Fibroblast of skin of back (primary cell): ENCODE measurements at regions not wholly inside any gene's neighbourhood (a gene's known extent, or its start where the extent isn't known, plus 50 kb on each side); places are given as distances from the start of the nearest gene placed in this dataset.
"Not testable (repeated sequence)": the region's sequence is repeated elsewhere in the genome, so short reads cannot be mapped to it uniquely, and the experiment has no call there.

Experiments used
- DNase-seq: peaks from one replicate; pipeline ENCODE4 v3.0.0-alpha.2; 2013

GRCh38 chr9:113665064-113665463 lies 201.5 kb downstream of the RGS3 start:
- no peak for DNase-seq

GRCh38 chr9:113665756-113666155 lies 202.2 kb downstream of the RGS3 start:
- no peak for DNase-seq

GRCh38 chr9:113668061-113668460 lies 204.5 kb downstream of the RGS3 start:
- peak; percentile 56 for DNase-seq

GRCh38 chr9:113669522-113670115 lies 206.1 kb downstream of the RGS3 start:
- peak; percentile 47 for DNase-seq

- peak; percentile 83 for DNase-seq
Measured at GRCh38 chr9:113673726-113674125, 202.4 kb upstream of the ZNF618 start.

GRCh38 chr9:113674436-113674835 lies 201.7 kb upstream of the ZNF618 start:
- DNase-seq: peak; percentile 62

GRCh38 chr9:113675475-113675941 lies 200.6 kb upstream of the ZNF618 start:
- DNase-seq: peak; percentile 99

GRCh38 chr9:113677057-113677456 lies 199.1 kb upstream of the ZNF618 start:
- no peak for DNase-seq

GRCh38 chr9:113677569-113677968 lies 198.5 kb upstream of the ZNF618 start:
- DNase-seq: no peak

- no peak for DNase-seq
Measured at GRCh38 chr9:113678119-113678858, 197.8 kb upstream of the ZNF618 start.

GRCh38 chr9:113678859-113679256 lies 197.3 kb upstream of the ZNF618 start:
- DNase-seq: no peak

GRCh38 chr9:113682297-113682771 lies 193.8 kb upstream of the ZNF618 start:
- peak; percentile 71 for DNase-seq

GRCh38 chr9:113685636-113686035 lies 190.5 kb upstream of the ZNF618 start:
- not testable (repeated sequence) for DNase-seq

- DNase-seq: no peak
Measured at GRCh38 chr9:113687107-113687679, 188.9 kb upstream of the ZNF618 start.

- DNase-seq: no peak
Measured at GRCh38 chr9:113687680-113688371, 188.3 kb upstream of the ZNF618 start.

GRCh38 chr9:113690055-113690740 lies 185.9 kb upstream of the ZNF618 start:
- DNase-seq: no peak

GRCh38 chr9:113692256-113692655 lies 183.9 kb upstream of the ZNF618 start:
- no peak for DNase-seq

- no peak for DNase-seq
Measured at GRCh38 chr9:113694912-113695311, 181.2 kb upstream of the ZNF618 start.

- DNase-seq: no peak
Measured at GRCh38 chr9:113695440-113695851, 180.7 kb upstream of the ZNF618 start.

- DNase-seq: peak; percentile 57
Measured at GRCh38 chr9:113695901-113696300, 180.2 kb upstream of the ZNF618 start.

GRCh38 chr9:113701774-113702755 lies 174.0 kb upstream of the ZNF618 start:
- DNase-seq: no peak
